Neural progenitor cell (in vitro differentiated cells): ENCODE measurements at regions not wholly inside any gene's neighbourhood (a gene's known extent, or its start where the extent isn't known, plus 50 kb on each side); places are given as distances from the start of the nearest gene placed in this dataset.

Experiments used
- EZH2 ChIP-seq: fragments of 200-600 bp; sonication (generic); IDR thresholded peaks from 2 replicates; pipeline ENCODE4 v1.6.1; 2017; ENCODE audit warnings: antibody characterized with exemption, mild to moderate bottlenecking, moderate library complexity
- TF ChIP-seq, protein P1 (sequence below): fragments of 200-600 bp; sonication (generic); IDR thresholded peaks from 2 replicates; pipeline ENCODE4 v1.5.1; 2017; ENCODE audit warnings: antibody characterized with exemption, mild to moderate bottlenecking

- TF ChIP-seq, protein P1, sequence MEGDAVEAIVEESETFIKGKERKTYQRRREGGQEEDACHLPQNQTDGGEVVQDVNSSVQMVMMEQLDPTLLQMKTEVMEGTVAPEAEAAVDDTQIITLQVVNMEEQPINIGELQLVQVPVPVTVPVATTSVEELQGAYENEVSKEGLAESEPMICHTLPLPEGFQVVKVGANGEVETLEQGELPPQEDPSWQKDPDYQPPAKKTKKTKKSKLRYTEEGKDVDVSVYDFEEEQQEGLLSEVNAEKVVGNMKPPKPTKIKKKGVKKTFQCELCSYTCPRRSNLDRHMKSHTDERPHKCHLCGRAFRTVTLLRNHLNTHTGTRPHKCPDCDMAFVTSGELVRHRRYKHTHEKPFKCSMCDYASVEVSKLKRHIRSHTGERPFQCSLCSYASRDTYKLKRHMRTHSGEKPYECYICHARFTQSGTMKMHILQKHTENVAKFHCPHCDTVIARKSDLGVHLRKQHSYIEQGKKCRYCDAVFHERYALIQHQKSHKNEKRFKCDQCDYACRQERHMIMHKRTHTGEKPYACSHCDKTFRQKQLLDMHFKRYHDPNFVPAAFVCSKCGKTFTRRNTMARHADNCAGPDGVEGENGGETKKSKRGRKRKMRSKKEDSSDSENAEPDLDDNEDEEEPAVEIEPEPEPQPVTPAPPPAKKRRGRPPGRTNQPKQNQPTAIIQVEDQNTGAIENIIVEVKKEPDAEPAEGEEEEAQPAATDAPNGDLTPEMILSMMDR, result no peak
- no peak for TF ChIP-seq EZH2
Observed at GRCh38 chr4:10232114-10232513, 115.5 kb upstream of the WDR1 start.
